ENCODE measurements at regions not wholly inside any gene's neighbourhood (a gene's known extent, or its start where the extent isn't known, plus 50 kb on each side); places are given as distances from the start of the nearest gene placed in this dataset.

DNA sequence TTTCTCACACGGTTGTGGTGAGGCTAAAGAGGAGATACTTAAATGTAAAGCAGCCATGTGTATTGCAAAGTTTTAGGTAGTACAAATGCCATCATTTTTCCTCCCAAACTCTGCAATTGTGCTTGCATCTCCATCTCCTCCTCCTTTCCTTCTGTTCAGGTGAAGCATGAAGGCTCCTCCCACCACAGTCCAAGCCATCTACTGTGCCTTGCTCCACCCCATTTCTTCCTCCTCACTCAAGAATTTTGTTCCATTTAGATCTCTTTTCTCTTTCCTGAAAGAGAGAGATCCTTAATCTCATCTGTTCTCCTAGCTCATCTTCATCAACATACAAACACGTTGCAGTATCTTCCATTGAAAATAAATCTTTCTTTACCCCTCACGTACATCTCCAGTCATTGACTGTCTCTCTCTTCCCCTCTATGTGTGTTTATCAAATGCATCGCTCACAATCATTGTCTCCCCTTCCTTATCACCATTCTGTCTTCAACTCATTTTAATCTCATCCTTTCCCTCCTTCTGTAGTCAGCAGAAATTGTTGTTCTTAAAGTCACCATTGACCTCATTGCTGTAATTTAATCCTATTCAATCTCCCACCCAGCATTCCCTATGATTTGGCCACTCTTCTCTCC is 392.1 kb downstream of the RAD51AP2 start:
- TF ChIP-seq, protein P1, sequence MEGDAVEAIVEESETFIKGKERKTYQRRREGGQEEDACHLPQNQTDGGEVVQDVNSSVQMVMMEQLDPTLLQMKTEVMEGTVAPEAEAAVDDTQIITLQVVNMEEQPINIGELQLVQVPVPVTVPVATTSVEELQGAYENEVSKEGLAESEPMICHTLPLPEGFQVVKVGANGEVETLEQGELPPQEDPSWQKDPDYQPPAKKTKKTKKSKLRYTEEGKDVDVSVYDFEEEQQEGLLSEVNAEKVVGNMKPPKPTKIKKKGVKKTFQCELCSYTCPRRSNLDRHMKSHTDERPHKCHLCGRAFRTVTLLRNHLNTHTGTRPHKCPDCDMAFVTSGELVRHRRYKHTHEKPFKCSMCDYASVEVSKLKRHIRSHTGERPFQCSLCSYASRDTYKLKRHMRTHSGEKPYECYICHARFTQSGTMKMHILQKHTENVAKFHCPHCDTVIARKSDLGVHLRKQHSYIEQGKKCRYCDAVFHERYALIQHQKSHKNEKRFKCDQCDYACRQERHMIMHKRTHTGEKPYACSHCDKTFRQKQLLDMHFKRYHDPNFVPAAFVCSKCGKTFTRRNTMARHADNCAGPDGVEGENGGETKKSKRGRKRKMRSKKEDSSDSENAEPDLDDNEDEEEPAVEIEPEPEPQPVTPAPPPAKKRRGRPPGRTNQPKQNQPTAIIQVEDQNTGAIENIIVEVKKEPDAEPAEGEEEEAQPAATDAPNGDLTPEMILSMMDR (IDR thresholded peaks at IDR 0.05), result no peak
- no peak for TF ChIP-seq POLR2A (IDR thresholded peaks at IDR 0.05)

Data from esophagus squamous epithelium (tissue), 4 donors.